NCI-H526 (cell line): ENCODE measurements at regions not wholly inside any gene's neighbourhood (a gene's known extent, or its start where the extent isn't known, plus 50 kb on each side); places are given as distances from the start of the nearest gene placed in this dataset.

Experiments
- DNase-seq, 2 experiments: peaks; one replicate each; lab custom pipeline; 2025; lab: John Stamatoyannopoulos, UW

GRCh38 chr4:32226733-32227132, 1506.6 kb downstream of the PCDH7 start:
- no peak for DNase-seq

- DNase-seq = no peak
Observed at GRCh38 chr4:32243926-32244325, 1523.8 kb downstream of the PCDH7 start.

GRCh38 chr4:32249040-32249439, 1528.9 kb downstream of the PCDH7 start:
- no peak for DNase-seq

DNA sequence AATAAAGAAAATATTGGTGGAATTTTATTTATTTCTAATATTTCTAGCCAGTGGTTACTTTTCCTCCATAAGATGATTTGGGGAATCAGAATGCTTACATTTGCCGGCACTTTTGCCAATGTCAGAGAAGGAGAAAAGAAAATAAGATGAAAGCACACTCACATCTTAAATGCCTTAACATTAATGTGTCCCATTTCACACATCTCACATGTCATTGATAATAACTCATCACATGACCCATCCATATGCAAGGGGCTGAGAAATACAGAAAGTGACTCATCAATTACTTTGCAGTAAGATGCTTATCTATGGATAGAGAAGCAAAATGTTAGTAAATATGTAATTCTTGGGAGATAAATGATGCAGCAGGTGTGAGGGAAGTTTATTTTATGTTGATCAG, 1531.0 kb downstream of the PCDH7 start:
- no peak for DNase-seq

- DNase-seq = no peak
Observed at GRCh38 chr4:32251926-32252325, 1531.8 kb downstream of the PCDH7 start.

DNA sequence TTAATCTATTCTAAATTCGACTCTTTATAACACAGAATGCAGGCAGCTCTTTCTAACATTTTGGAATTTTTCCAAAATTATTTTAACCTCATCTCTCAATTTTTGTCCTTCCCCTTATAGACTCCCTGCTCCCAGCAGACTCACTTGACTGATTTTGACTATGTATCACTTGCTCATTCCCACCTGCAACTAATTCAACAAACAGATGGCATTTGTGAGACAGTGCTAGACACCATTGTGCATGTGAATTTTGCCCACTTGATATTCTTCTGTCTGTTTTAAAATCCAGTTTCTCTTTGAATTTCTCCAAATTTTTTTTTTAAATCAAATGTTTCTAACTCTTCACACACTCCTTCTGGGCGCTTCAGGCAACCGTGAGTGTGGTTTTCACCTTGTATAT, 1534.0 kb downstream of the PCDH7 start:
- no peak for DNase-seq

DNA sequence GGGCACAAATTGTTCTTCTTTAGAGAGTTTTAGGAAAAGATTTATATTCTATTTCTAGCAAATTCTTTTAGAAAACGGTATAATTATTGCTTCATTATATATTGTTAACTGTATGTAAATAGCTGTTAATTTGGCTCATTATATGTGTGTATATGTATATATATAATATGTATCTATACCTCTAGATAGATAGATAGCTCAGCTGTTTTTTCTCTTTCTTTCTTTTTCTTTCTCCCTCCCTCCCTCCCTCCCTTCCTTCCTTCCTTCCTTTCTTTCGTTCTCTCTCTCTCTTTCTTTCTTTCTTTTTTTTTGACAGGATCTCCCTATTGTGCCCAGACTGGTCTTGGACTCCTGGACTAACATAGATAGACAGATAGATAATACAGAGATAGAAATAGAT, 1538.8 kb downstream of the PCDH7 start:
- DNase-seq = no peak

- DNase-seq = no peak
Observed at GRCh38 chr4:32261196-32261595, 1541.0 kb downstream of the PCDH7 start.

- DNase-seq = no peak
Observed at GRCh38 chr4:32268863-32269262, 1548.7 kb downstream of the PCDH7 start.

GRCh38 chr4:32290102-32290501, 1569.9 kb downstream of the PCDH7 start:
- no peak for DNase-seq

DNA sequence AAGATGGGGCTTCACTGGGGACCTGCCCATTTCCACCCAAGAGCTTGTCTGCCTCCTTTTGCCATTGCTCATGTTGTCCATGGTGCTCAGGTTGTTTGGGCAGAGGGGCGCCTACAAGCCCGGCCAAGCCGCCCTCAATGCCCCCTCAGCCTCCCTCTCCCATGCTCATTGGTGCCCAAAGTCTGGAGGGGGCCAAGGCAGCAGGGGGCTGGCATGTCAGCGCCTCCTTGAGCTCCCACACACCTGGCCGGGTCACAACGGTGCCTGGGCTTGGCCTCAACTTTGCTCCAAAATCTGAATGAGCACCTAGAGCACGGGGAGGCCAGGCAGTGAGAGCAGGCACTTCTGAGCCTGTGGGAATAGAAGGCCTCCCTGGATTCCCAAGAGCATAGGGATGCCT, 1598.8 kb downstream of the PCDH7 start:
- DNase-seq = no peak

GRCh38 chr4:32321421-32321820, 1601.3 kb downstream of the PCDH7 start:
- DNase-seq = no peak

DNA sequence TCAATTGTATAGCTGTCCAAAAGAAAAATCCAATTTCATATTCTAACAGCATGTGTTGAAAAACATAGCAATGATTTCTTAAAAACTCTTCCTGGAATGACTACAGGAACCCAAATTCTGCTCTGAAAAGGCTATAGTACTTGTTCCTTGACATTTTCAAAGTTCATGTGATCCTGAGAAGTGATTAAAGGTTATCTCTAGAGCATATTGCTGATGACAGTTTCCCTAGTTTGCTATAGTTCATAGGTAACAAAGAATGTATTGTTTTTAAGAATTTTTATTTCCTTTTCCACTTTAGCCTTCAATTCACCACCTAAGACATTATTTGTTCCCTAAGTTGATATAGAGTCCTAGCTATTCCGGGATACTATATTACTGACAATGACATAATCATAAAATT, 1614.6 kb downstream of the PCDH7 start:
- DNase-seq = no peak

- no peak for DNase-seq
Observed at GRCh38 chr4:32337403-32337802, 1617.2 kb downstream of the PCDH7 start.

GRCh38 chr4:32340591-32340990, 1620.4 kb downstream of the PCDH7 start:
- DNase-seq = no peak

DNA sequence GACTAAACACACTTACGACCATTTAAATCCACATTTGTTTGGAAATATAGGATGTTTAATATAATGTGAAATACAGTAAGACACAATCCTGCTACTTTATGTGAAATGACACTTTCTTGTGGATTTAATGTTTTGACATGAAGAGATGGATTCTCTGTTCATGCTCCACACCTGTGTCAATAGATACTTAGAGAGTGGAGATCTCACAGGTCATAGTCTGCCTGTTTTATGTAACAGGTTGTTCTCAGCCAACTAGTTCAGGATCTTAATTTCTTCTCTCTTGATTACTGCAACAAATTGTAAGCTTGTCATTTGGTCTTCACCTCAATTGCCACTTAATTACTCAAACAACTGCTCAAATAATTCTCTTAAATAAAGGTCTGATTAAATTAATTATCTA, 1621.2 kb downstream of the PCDH7 start:
- no peak for DNase-seq

DNA sequence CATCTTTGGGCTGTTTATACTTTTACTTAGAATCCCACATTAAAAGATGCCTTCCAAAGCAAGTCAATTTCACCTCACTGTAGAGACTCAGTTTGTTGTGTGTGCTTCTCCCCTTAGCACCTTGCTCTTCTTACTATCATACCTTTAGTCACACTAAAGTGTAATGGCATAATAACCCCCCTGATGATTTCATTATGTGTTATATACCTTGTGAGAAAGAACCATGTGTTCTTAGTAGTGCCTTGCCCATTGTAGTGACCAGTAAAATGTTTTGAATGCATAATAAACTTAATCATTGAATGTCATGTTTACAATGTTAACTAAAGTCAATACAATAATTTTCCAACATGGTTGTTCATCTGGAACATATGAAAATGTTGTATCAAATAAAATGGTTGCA, 1621.9 kb downstream of the PCDH7 start:
- DNase-seq = no peak

DNA sequence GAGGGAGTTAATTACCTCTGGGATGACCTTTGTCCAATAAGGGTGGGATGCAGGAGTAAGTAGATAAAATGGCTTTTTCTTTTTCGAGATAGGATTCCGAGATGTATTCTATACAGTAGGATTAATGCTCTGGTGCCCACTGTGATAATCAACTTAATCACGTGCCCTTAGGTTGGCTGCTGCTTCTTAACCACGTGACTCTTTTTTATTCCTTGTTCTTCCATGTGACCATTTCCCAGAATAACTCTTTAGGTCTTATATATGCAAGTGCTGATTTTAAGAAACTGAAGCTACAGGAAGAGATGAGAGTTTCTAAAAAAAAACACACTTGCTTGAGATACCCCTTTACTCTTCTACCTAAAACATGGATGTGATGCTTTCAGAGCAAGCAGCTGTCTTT, 1628.9 kb downstream of the PCDH7 start:
- DNase-seq = no peak

DNA sequence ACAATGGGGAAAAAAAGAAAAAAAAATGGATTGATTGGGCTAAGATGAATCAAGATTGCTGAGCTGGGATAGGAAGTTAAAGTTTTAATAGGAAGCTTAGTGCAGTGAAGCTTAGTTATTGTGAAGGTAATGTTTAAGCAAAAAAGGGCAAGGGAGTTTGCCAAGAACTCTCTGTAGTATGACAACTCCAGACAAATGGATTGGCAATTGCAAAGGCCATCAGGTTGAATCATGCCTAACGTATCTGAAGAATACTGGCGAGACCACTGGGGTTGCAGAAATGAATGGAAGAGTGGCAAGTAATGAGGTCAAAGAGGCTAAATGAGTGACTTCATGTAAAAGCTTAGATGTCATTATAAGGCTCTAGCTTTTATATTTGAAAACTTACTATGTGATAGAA, 1654.0 kb downstream of the PCDH7 start:
- DNase-seq = no peak

DNA sequence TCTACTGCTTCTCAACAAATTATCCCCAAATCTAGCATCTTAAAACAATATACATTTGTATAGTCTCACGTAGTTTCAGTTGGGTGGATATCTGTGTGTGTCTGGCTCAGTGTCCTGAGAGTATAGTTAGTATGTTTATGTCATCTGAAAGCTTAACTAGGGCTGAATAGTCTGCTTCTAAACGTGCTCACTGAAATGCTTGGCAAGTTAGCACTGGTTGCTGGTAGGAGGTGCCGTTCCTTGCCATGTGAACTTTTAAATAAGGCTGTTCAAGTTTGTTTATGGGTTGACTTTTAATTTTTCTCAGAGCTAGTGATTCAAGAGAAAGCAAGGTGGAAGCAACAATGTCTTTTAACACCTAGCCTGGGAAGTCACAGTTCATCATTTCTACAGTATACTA, 1673.6 kb downstream of the PCDH7 start:
- no peak for DNase-seq

DNA sequence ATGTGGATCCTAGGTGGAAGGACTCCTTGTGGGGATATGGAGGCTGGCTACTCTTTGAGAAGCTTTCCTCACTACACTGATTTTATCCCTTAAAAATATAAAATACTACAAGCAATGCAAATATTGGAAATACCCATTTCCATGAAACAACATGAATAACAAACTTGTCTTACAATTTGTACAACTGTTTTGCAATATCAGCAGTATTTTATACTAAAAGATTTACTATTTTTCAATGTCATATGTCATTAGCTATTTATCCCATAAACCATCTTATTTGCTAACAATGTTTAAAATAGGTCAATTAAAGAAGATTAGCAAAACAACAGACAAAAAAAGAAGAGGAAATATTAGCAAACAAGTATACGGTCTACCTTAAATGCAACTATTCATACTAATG, 1674.1 kb downstream of the PCDH7 start:
- DNase-seq = no peak

DNA sequence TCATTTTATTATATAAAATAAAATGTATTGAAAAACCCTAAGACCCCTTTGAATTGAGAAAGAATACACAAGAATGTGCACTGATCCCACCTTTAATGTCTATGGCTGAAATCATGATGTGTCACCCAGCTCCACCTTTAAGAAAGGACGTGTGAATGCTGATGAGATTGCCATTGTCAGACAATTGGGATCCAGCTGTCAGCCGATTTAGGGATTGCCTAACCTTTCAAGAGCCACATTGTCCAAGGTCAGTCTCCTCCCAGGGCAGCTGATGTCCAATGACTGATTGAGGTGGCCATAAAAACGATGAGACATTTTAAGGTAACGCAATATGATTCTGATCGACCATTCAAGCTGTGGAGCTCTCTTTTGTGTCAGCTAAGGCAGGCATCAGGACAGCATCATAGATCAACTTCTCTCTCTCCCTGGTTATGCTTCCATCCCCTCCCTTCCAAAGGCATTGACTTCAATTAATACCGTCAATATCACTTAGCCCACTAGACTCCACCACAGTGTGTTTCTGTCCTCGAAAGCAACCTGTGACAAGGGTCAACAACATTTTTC, 1676.4 kb downstream of the PCDH7 start:
- no peak for DNase-seq

GRCh38 chr4:32400870-32401269, 1680.7 kb downstream of the PCDH7 start:
- no peak for DNase-seq

DNA sequence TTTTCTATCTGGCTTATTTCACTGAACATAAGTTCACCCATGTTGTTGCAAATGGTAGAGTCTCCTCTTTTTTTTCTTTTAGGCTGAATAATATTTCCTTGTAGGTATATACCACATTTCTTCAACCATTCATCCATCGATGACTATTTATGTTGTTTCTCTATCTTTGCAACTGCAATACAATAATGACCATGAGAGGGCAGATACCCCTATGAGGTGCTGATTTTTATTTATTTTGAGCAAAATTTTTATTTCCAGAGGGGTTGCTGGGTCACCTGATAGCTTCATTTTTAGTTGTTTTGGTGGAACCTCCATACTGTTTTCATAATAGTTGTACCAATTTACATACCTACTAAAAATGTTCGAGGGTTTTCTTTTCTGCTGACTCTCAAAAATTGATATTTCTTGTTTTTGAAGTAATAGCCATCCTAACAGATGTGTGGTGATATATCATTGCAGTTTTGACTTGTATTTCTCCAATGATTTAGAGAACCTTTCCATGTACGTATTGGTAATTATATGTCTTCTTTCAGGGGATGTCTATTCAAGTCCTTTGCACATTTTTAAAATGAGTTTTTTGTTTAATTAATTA, 1697.0 kb downstream of the PCDH7 start:
- DNase-seq = no peak

GRCh38 chr4:32423267-32423666, 1703.1 kb downstream of the PCDH7 start:
- no peak for DNase-seq
